Glutamatergic neuron (in vitro differentiated cells): ENCODE measurements at regions not wholly inside any gene's neighbourhood (a gene's known extent, or its start where the extent isn't known, plus 50 kb on each side); places are given as distances from the start of the nearest gene placed in this dataset.

Source experiments
- DNase-seq: peaks from one replicate; pipeline ENCODE4 v3.0.0; 2022
- H3K27ac Mint-ChIP-seq: one replicate; pipeline ENCODE4 v1.8.0; 2020; ENCODE audit warnings: mild to moderate bottlenecking, mixed read lengths, inconsistent platforms; ENCODE audit not compliant: unreplicated experiment
- H3K27me3 Mint-ChIP-seq: one replicate; pipeline ENCODE4 v1.8.0; 2020; ENCODE audit warnings: mild to moderate bottlenecking, moderate library complexity, mixed read lengths, inconsistent platforms; ENCODE audit not compliant: unreplicated experiment
- H3K36me3 Mint-ChIP-seq: one replicate; pipeline ENCODE4 v1.8.0; 2020; ENCODE audit warnings: mild to moderate bottlenecking, mixed read lengths, inconsistent platforms; ENCODE audit not compliant: unreplicated experiment
- H3K4me1 Mint-ChIP-seq: one replicate; pipeline ENCODE4 v1.8.0; 2020; ENCODE audit warnings: mild to moderate bottlenecking, low read depth, mixed read lengths, inconsistent platforms; ENCODE audit not compliant: unreplicated experiment
- H3K4me3 Mint-ChIP-seq: one replicate; pipeline ENCODE4 v1.8.0; 2020; ENCODE audit warnings: mild to moderate bottlenecking, mixed read lengths, inconsistent platforms; ENCODE audit not compliant: unreplicated experiment
- H3K9me3 Mint-ChIP-seq: one replicate; pipeline ENCODE4 v1.8.0; 2020; ENCODE audit warnings: mild to moderate bottlenecking, moderate library complexity, mixed read lengths, inconsistent platforms; ENCODE audit not compliant: unreplicated experiment
- CTCF ChIP-seq: fragments of 200-600 bp; sonication (generic); IDR thresholded peaks from one replicate; pipeline ENCODE4 v1.5.0; 2021; ENCODE audit not compliant: partially characterized antibody, unreplicated experiment

DNA sequence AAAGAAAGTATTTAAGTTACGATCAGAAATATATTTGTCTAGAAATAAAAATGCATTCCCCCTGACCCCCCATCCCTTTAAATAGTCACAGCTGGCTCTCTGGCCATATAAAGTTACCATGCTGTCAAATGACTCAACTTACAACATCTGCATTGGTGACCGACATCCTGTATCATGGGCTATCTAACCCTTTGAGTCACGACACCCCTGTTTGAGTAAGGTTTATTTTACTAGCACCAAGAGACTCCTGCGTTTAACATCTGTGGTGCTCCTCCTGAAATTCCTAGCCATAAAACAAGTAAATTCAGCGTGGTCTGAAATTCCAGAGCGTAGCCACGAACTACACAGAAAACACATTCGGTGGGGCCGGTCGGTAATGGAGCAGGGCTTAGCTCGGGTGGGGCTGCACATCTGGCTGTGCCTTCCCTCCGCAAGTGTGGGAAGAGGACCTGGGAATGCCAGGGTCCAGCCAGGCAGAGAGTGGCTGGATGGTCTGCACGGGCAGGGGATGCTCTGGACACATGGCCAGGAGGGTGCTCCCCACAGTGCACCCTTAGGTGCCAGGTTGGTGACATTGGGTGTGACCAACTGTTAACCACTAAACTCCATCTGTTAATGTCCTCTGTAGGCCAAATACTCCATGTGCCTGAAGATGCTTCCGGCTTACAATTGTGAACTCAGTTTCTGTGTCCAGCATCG lies 53.0 kb upstream of the CLDN14 start:
- DNase-seq = no peak
- no peak for TF ChIP-seq CTCF
- no peaks in the 10 kb centered on the region for H3K36me3 Mint-ChIP-seq
- no peak overlapping the region for H3K27ac Mint-ChIP-seq
- H3K4me3 Mint-ChIP-seq = no peak overlapping the region
- peaks cover 14% of the 10 kb centered on the region for H3K4me1 Mint-ChIP-seq
- no peaks in the 10 kb centered on the region for H3K27me3 Mint-ChIP-seq
- H3K9me3 Mint-ChIP-seq = peaks cover 3% of the 10 kb centered on the region

DNA sequence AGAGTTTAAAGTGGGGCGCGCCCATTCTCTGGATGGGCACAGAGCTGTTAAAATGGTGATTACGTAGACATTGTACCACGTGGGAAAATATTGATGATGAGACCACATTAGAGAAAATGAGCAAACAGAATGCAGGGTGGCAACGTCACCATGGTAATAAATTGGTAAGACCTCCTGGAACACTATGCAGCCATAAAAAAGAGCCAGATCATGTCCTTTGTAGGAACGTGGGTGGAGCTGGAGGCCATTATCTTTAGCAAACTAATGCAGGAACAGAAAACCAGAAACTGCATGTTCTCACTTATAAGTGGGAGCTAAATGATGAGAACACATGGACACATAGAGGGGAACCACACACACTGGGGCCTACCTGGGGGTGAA lies 53.5 kb upstream of the CLDN14 start:
- H3K36me3 Mint-ChIP-seq = no peaks in the 10 kb centered on the region
- DNase-seq = no peak
- H3K4me1 Mint-ChIP-seq = peaks cover 14% of the 10 kb centered on the region

GRCh38 chr21:36534656-36535055 lies 54.7 kb upstream of the CLDN14 start:
- Mint-ChIP-seq H3K9me3 (peaks cover 3% of the 10 kb centered on the region), H3K36me3 (no peaks in the 10 kb centered on the region), H3K27ac (no peak overlapping the region), H3K27me3 (no peaks in the 10 kb centered on the region), H3K4me1 (peaks cover 14% of the 10 kb centered on the region), H3K4me3 (no peak overlapping the region)
- DNase-seq = no peak
- no peak for TF ChIP-seq CTCF

More for the DNA sequence above, 53.5 kb upstream of the CLDN14 start:
- TF ChIP-seq CTCF = no peak
- Mint-ChIP-seq H3K4me3 (no peak overlapping the region), H3K9me3 (peaks cover 3% of the 10 kb centered on the region), H3K27ac (no peak overlapping the region), H3K27me3 (no peaks in the 10 kb centered on the region)

DNA sequence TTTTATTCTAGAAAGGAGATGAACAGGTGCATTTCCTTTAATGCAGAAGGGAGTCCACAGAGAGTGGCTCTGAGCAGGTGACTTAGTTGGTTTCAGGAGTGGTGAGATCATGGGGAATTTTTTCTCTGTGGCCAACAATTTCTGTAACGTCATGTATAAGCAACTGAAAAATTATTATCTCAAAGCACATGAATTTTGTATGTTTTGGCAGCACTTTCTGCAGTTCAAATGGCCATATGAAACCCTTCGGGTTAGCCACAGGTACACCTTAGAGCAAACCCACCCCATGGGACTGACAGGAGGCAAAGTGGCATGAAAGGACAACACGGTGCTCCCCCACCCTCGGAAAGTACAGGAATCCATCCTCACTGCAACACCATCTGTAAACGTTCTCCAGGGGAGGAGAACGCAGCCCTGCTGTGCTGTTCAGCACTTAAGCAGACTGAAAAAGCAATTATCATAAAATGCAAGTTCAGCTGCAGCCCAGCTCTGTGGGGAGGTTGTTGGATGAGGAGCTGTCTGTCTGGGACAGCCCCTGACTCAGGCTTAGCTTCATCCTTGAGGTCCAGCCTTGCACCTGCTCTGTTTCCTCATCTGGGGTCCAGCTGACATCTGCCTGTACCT lies 55.8 kb upstream of the CLDN14 start:
- Mint-ChIP-seq H3K27ac (no peak overlapping the region), H3K27me3 (no peaks in the 10 kb centered on the region), H3K4me3 (no peak overlapping the region), H3K9me3 (peaks cover 3% of the 10 kb centered on the region), H3K4me1 (peaks cover 14% of the 10 kb centered on the region), H3K36me3 (no peaks in the 10 kb centered on the region)
- DNase-seq = peak; percentile 37
- no peak for TF ChIP-seq CTCF

DNA sequence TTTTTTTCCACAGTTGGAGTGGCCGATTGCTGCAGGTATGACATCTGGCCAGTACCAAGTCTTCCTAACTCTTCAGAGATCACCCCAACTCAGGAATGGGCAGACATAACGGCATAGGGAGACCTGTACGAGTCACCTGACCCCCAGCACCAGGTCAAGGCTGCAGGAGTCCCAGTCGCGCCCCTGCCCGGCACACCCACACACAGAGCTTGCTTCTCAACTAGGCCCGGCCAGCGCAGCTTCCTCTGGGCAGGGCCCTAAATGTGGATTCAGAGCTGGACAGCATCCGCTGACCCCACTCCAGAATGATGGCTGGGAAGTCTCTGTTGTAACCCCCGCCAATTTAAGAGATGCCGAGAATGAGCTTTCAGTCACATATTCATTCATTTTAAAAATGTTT lies 58.8 kb upstream of the CLDN14 start:
- Mint-ChIP-seq H3K9me3 (peaks cover 3% of the 10 kb centered on the region), H3K4me3 (no peak overlapping the region), H3K27ac (no peak overlapping the region), H3K36me3 (no peaks in the 10 kb centered on the region), H3K27me3 (no peaks in the 10 kb centered on the region), H3K4me1 (peaks cover 14% of the 10 kb centered on the region)
- no peak for DNase-seq
- TF ChIP-seq CTCF = no peak
